SK-N-SH (cell line): ENCODE measurements at regions not wholly inside any gene's neighbourhood (a gene's known extent, or its start where the extent isn't known, plus 50 kb on each side); places are given as distances from the start of the nearest gene placed in this dataset.

Source experiments
- FOXJ3 ChIP-seq: sonication (generic); formaldehyde crosslinking; IDR thresholded peaks from 2 replicates; pipeline ENCODE4 v1.5.1; 2020; ENCODE audit warnings: mild to moderate bottlenecking, missing genetic modification reagents
- TF ChIP-seq, protein P1 (sequence below): IDR thresholded peaks from 2 replicates; pipeline ENCODE4 v1.4.0; 2012; ENCODE audit warnings: low read depth

DNA sequence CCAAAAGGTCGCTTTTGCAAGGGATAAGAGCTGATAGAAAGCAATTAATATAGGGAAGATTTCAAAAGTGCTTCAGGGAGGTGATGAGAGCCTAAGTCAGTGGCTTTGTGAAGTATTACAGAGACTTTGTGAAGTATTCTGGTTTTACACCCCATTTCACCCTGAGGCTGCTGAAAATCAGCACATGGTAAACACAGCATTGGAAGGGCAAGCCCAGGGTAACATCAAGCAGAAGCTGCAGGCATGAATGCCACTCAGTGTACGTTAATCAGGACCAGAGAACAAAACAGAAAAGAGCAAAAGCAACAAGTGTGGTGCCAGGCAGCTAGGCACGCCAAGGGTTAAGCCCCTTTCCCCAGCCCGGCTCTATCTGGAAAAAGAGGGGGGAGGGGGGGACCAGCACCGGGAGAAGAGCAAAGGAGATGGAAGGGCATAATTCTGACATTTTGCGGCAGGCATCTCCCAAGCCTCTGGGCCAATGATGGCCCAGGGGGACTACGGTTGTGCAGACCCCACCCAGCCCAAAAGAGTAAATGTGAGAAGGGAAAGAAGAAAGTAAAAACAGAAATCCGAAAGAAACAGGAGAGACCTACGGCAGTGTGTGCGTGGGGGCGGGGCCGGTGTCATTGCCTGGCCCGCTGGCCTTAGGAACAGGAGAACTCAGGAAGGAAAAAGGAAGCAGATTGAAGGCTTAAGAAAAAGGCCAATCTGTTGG, 58.9 kb downstream of the DHRS2 start:
- TF ChIP-seq, protein P1, sequence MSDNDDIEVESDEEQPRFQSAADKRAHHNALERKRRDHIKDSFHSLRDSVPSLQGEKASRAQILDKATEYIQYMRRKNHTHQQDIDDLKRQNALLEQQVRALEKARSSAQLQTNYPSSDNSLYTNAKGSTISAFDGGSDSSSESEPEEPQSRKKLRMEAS = no peak
- TF ChIP-seq FOXJ3 (CRISPR knock-in tag) = no peak
